ENCODE measurements at regions not wholly inside any gene's neighbourhood (a gene's known extent, or its start where the extent isn't known, plus 50 kb on each side); places are given as distances from the start of the nearest gene placed in this dataset.
"Not testable (repeated sequence)": the region's sequence is repeated elsewhere in the genome, so short reads cannot be mapped to it uniquely, and the experiment has no call there.

- no peak for DNase-seq
These were observed 1696.1 kb downstream of the SI start for GRCh38 chr3:163382183-163382582.

- DNase-seq, result peak; percentile 14
These were observed 1710.1 kb downstream of the SI start for GRCh38 chr3:163368168-163368567.

GRCh38 chr3:163364717-163365116 is 1713.6 kb downstream of the SI start:
- DNase-seq, result no peak

- DNase-seq, result no peak
These were observed 1716.1 kb downstream of the SI start for GRCh38 chr3:163362151-163362550.

GRCh38 chr3:163361357-163361878 is 1716.9 kb downstream of the SI start:
- not testable (repeated sequence) for DNase-seq

GRCh38 chr3:163347944-163348343 is 1730.4 kb downstream of the SI start:
- DNase-seq, result no peak

- no peak for DNase-seq
These were observed 1742.9 kb downstream of the SI start for GRCh38 chr3:163335429-163335828.

GRCh38 chr3:163328680-163329079 is 1749.6 kb downstream of the SI start:
- no peak for DNase-seq

GRCh38 chr3:163327086-163327485 is 1751.2 kb downstream of the SI start:
- no peak for DNase-seq

- no peak for DNase-seq
These were observed 1762.5 kb downstream of the SI start for GRCh38 chr3:163315786-163316185.

GRCh38 chr3:163306405-163306804 is 1771.9 kb downstream of the SI start:
- DNase-seq, result no peak

GRCh38 chr3:163273694-163274093 is 1777.1 kb downstream of the OTOL1 start:
- DNase-seq, result no peak

- DNase-seq, result no peak
These were observed 1770.1 kb downstream of the OTOL1 start for GRCh38 chr3:163266731-163267130.

- no peak for DNase-seq
These were observed 1765.0 kb downstream of the OTOL1 start for GRCh38 chr3:163261618-163262017.

GRCh38 chr3:163261056-163261455 is 1764.4 kb downstream of the OTOL1 start:
- DNase-seq, result no peak

- no peak for DNase-seq
These were observed 1721.7 kb downstream of the OTOL1 start for GRCh38 chr3:163218336-163218735.

- no peak for DNase-seq
These were observed 1717.2 kb downstream of the OTOL1 start for GRCh38 chr3:163213838-163214237.

GRCh38 chr3:163196815-163197374 is 1700.3 kb downstream of the OTOL1 start:
- no peak for DNase-seq

- DNase-seq, result no peak
These were observed 1699.6 kb downstream of the OTOL1 start for GRCh38 chr3:163196245-163196644.

GRCh38 chr3:163185721-163186350 is 1689.2 kb downstream of the OTOL1 start:
- DNase-seq, result no peak

- no peak for DNase-seq
These were observed 1679.4 kb downstream of the OTOL1 start for GRCh38 chr3:163175970-163176369.

GRCh38 chr3:163172513-163172912 is 1675.9 kb downstream of the OTOL1 start:
- not testable (repeated sequence) for DNase-seq

- no peak for DNase-seq
These were observed 1669.6 kb downstream of the OTOL1 start for GRCh38 chr3:163166197-163166596.

GRCh38 chr3:163159306-163159705 is 1662.7 kb downstream of the OTOL1 start:
- DNase-seq, result no peak

- DNase-seq, result no peak
These were observed 1643.0 kb downstream of the OTOL1 start for GRCh38 chr3:163139600-163139999.
